Panc1 (cell line): ENCODE measurements at regions not wholly inside any gene's neighbourhood (a gene's known extent, or its start where the extent isn't known, plus 50 kb on each side); places are given as distances from the start of the nearest gene placed in this dataset.

Source experiments
- ATAC-seq: fragments of 200-7000 bp; cut with Tn5 transposase; 2 replicates; pipeline ENCODE4 v1.9.1; 2020; ENCODE audit warnings: mild to moderate bottlenecking, moderate library complexity
- BruUV-seq: library from RNA; stranded (reverse); fragments of 400-500 nt; replicated peaks from 2 replicates; lab custom pipeline; 2021; lab: Mats Ljungman, UMichigan
- CTCF ChIA-PET: fragments of 300-600 bp; sonication (Branson Sonifier 250); formaldehyde crosslinking; loops from one replicate; lab custom pipeline; 2022; ENCODE audit warnings: antibody characterized with exemption; lab: Charles Lee
- POLR2A ChIA-PET: fragments of 300-600 bp; sonication (Branson Sonifier 250); formaldehyde crosslinking; loops from one replicate; lab custom pipeline; 2022; ENCODE audit warnings: antibody characterized with exemption; lab: Charles Lee
- DNase-seq: peaks from one replicate; pipeline ENCODE4 v3.0.0-alpha.2; 2010; ENCODE audit warnings: low read depth, low spot score
- H3K27ac ChIP-seq: 2 replicates; pipeline ENCODE4 v1.5.1; 2011; ENCODE audit warnings: mild to moderate bottlenecking, low read length, inconsistent platforms
- H3K27me3 ChIP-seq: fragments of 200-500 bp; sonication (Bioruptor generic); 2 replicates; pipeline ENCODE4 v1.6.0; 2014; ENCODE audit warnings: low read length, inconsistent platforms; ENCODE audit not compliant: control insufficient read depth, insufficient read depth
- H3K36me3 ChIP-seq: fragments of 200-500 bp; sonication (Bioruptor generic); 2 replicates; pipeline ENCODE4 v1.5.1; 2014; ENCODE audit warnings: inconsistent platforms, mild to moderate bottlenecking, low read length, moderate library complexity; ENCODE audit not compliant: control insufficient read depth, insufficient read depth
- H3K4me1 ChIP-seq: 2 replicates; pipeline ENCODE4 v1.5.1; 2011; ENCODE audit warnings: inconsistent platforms, mild to moderate bottlenecking, low read length, moderate library complexity; ENCODE audit not compliant: control insufficient read depth, insufficient read depth
- H3K4me3 ChIP-seq, 2 experiments: 2 replicates each; pipeline ENCODE4 v1.5.1; 2011 to 2012; ENCODE audit warnings: low read depth in 2 of 2, low read length in 2 of 2, mild to moderate bottlenecking in 2 of 2, inconsistent platforms in 1 of 2, moderate library complexity in 1 of 2
- H3K9me3 ChIP-seq: fragments of 200-500 bp; sonication (Bioruptor generic); 2 replicates; pipeline ENCODE4 v1.5.1; 2014; ENCODE audit warnings: low read depth, mild to moderate bottlenecking, inconsistent platforms, low read length, moderate library complexity; ENCODE audit not compliant: control insufficient read depth, insufficient read depth
- CTCF ChIP-seq: fragments of 450-650 bp; IDR thresholded peaks from 2 replicates; pipeline ENCODE4 v1.5.1; 2017; ENCODE audit warnings: mild to moderate bottlenecking
- POLR2AphosphoS5 ChIP-seq: IDR thresholded peaks from 2 replicates; pipeline ENCODE4 v1.6.1; 2012; ENCODE audit warnings: mild to moderate bottlenecking, low read depth, low read length, moderate library complexity
- REST ChIP-seq, 2 experiments: IDR thresholded peaks; 2 replicates each; pipeline ENCODE4 v1.6.1; 2011 to 2012; ENCODE audit warnings: low read depth in 2 of 2, control low read depth in 1 of 2, low read length in 1 of 2, mild to moderate bottlenecking in 1 of 2, moderate library complexity in 1 of 2; ENCODE audit not compliant: insufficient read depth in 1 of 2
- SIN3A ChIP-seq: IDR thresholded peaks from 2 replicates; pipeline ENCODE4 v1.6.1; 2012; ENCODE audit warnings: low read depth, mild to moderate bottlenecking, low read length, moderate library complexity, borderline replicate concordance; ENCODE audit not compliant: insufficient read depth
- TCF7L2 ChIP-seq: IDR thresholded peaks from 2 replicates; pipeline ENCODE4 v1.6.1; 2011; ENCODE audit warnings: mild to moderate bottlenecking, low read depth, low read length, inconsistent platforms
- in situ Hi-C: cut with HindIII; loops from 2 replicates; pipeline ENCODE4 v1.10.0; 2016; ENCODE audit warnings: low sequenced_read_pairs, low pct_unique_long_range_greater_than_20kb
- intact Hi-C: fragments of 100-400 bp; cut with micrococcal nuclease; formaldehyde crosslinking; loops from one replicate; pipeline ENCODE4 v1.10.0; 2022; ENCODE audit not compliant: unreplicated experiment

- ChIA-PET POLR2A (no interaction called here), CTCF (no interaction called here)
- in situ Hi-C loops, result no loop called here
- Histone ChIP-seq H3K9me3 (no peaks in the 10 kb centered on the region), H3K27me3 (no peaks in the 10 kb centered on the region), H3K27ac (no peak overlapping the region), H3K36me3 (no peaks in the 10 kb centered on the region), H3K4me1 (no peaks in the 10 kb centered on the region), H3K4me3 (no peak overlapping the region)
- DNase-seq, result no peak
- ATAC-seq, result no peak
- TF ChIP-seq TCF7L2 (no peak), POLR2AphosphoS5 (no peak), REST (IDR thresholded peaks at IDR 0.05; ENCODE audit: insufficient read depth in 1 of 2, low read depth in 2 of 2, low read length in 1 of 2) (no peak), SIN3A (no peak), CTCF (no peak)
- intact Hi-C loops, result loop anchor here (10.0 kb wide), 1 partner anchor 591 kb away; no protein-coding TSS in a partner anchor
- BruUV-seq, result no TSS peak
These were observed 330.3 kb upstream of the NOCT start for GRCh38 chr4:138685316-138685715.

- in situ Hi-C loops, result no loop called here
- no TSS peak for BruUV-seq
- DNase-seq, result peak; percentile 42
- ChIA-PET CTCF (interaction anchor here (0.7 kb wide), 1 partner anchor 190 kb away, joined by 3 read pairs; no protein-coding TSS in a partner anchor), POLR2A (no interaction called here)
- Histone ChIP-seq H3K27ac (no peak overlapping the region), H3K9me3 (no peaks in the 10 kb centered on the region), H3K27me3 (no peaks in the 10 kb centered on the region; the same call in 1 of the 2 replicates), H3K4me3 (no peak overlapping the region), H3K36me3 (no peaks in the 10 kb centered on the region), H3K4me1 (no peaks in the 10 kb centered on the region)
- intact Hi-C loops, result loop anchor here (5.0 to 10.0 kb wide), 3 partner anchors 191 to 644 kb away; no protein-coding TSS in a partner anchor
- TF ChIP-seq TCF7L2, result no peak
- TF ChIP-seq CTCF, result peak; percentile 77
- TF ChIP-seq SIN3A, result no peak
- TF ChIP-seq POLR2AphosphoS5, result no peak
- TF ChIP-seq REST (IDR thresholded peaks at IDR 0.05; ENCODE audit: insufficient read depth in 1 of 2, low read depth in 2 of 2, low read length in 1 of 2), result no peak
- peak; percentile 86 for ATAC-seq
These were observed 334.5 kb upstream of the NOCT start for GRCh38 chr4:138680989-138681604.
